Ascending aorta (tissue), 2 donors: ENCODE measurements at regions not wholly inside any gene's neighbourhood (a gene's known extent, or its start where the extent isn't known, plus 50 kb on each side); places are given as distances from the start of the nearest gene placed in this dataset.
"Not testable (repeated sequence)": the region's sequence is repeated elsewhere in the genome, so short reads cannot be mapped to it uniquely, and the experiment has no call there.

Experiments used
- DNase-seq, 2 donors: peaks; one replicate each; pipeline ENCODE4 v3.0.0-alpha.2; 2019; ENCODE audit warnings: low spot score in 2 of 2
- H3K27ac ChIP-seq, 2 donors: fragments of 200-600 bp; sonication (generic); one replicate each; pipeline ENCODE4 v1.5.1; 2016 to 2017; ENCODE audit warnings: mild to moderate bottlenecking in 1 of 2
- H3K27me3 ChIP-seq: fragments of 200-600 bp; sonication (generic); one replicate; pipeline ENCODE4 v1.5.1; 2017
- H3K36me3 ChIP-seq, 2 donors: fragments of 200-600 bp; sonication (generic); one replicate each; pipeline ENCODE4 v1.5.1; 2016
- H3K4me1 ChIP-seq, 2 donors: fragments of 200-600 bp; sonication (generic); one replicate each; pipeline ENCODE4 v1.5.1; 2016 to 2017; ENCODE audit warnings: mild to moderate bottlenecking in 1 of 2
- H3K4me3 ChIP-seq, 2 donors: fragments of 200-600 bp; sonication (generic); one replicate each; pipeline ENCODE4 v1.5.1; 2016 to 2017; ENCODE audit warnings: mild to moderate bottlenecking in 1 of 2
- H3K9me3 ChIP-seq, 2 donors: fragments of 200-600 bp; sonication (generic); one replicate each; pipeline ENCODE4 v1.5.1; 2016
- intact Hi-C: fragments of 100-400 bp; cut with DNase I; formaldehyde crosslinking; loops from one replicate; pipeline ENCODE4 v1.15.1; 2023
- TF ChIP-seq, protein P1 (sequence below), 3 experiments: fragments of 200-600 bp in 2 of 3; fragments of 450-650 bp in 1 of 3; sonication (generic) in 2 of 3; IDR thresholded peaks; one replicate each; pipeline ENCODE4 v1.5.1; 2016 to 2019; ENCODE audit warnings: antibody characterized with exemption in 3 of 3, mild to moderate bottlenecking in 1 of 3, moderate library complexity in 1 of 3

GRCh38 chr18:38756436-38756835 is 1190.8 kb upstream of the CELF4 start:
- DNase-seq, result no peak
- Histone ChIP-seq H3K9me3 (no peaks in the 10 kb centered on the region), H3K4me3 (no peak overlapping the region), H3K27ac (no peak overlapping the region), H3K36me3 (no peaks in the 10 kb centered on the region), H3K27me3 (no peaks in the 10 kb centered on the region), H3K4me1 (no peaks in the 10 kb centered on the region)
- TF ChIP-seq, protein P1, sequence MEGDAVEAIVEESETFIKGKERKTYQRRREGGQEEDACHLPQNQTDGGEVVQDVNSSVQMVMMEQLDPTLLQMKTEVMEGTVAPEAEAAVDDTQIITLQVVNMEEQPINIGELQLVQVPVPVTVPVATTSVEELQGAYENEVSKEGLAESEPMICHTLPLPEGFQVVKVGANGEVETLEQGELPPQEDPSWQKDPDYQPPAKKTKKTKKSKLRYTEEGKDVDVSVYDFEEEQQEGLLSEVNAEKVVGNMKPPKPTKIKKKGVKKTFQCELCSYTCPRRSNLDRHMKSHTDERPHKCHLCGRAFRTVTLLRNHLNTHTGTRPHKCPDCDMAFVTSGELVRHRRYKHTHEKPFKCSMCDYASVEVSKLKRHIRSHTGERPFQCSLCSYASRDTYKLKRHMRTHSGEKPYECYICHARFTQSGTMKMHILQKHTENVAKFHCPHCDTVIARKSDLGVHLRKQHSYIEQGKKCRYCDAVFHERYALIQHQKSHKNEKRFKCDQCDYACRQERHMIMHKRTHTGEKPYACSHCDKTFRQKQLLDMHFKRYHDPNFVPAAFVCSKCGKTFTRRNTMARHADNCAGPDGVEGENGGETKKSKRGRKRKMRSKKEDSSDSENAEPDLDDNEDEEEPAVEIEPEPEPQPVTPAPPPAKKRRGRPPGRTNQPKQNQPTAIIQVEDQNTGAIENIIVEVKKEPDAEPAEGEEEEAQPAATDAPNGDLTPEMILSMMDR (IDR thresholded peaks at IDR 0.05), result no peak
- intact Hi-C loops, result no loop called here

DNA sequence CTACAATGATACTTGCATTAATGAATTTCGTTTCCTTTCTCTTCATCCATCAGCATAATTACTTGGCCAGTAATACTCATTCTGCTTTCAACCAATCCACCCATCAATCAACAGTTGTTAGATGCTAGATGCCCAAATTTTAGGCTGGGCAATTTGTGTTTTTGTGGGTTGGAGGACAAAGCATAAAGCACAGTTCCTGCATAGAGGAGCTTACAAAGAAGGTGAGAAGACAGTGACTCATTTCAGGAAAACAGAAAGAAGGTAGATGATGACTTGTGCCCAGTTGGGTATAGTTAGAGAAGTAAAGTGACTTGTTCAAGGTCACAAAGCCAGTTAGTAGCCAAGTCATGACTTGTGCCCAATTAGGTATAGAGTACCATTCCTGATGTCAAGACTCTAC is 1186.8 kb upstream of the CELF4 start:
- Histone ChIP-seq H3K27ac (no peak overlapping the region), H3K36me3 (no peaks in the 10 kb centered on the region)
- intact Hi-C loops, result no loop called here

DNA sequence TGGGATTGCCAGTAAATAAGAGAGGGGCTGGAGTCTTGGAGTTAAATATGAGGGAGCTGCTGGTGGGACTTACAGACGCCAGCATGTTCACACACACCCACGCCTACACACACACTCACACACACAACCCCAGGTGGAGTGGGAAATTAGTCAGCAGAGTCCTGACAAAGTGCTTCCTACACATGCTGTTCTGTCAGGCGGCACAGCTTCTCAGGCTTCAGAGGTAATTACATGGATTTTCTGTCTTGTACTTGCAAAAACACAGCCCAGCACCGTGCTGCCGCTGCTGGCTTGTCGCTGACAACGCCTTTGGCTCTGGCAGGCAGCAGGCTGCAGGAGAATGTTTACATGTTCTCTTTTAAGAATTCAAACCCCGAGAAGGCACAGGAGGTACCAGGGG is 1186.3 kb upstream of the CELF4 start:
- Histone ChIP-seq H3K4me3 (no peak overlapping the region), H3K9me3 (no peaks in the 10 kb centered on the region), H3K36me3 (no peaks in the 10 kb centered on the region), H3K27ac (no peak overlapping the region), H3K27me3 (no peaks in the 10 kb centered on the region), H3K4me1 (no peaks in the 10 kb centered on the region)
- TF ChIP-seq, protein P1 (IDR thresholded peaks at IDR 0.05), result no peak
- DNase-seq, result no peak
- intact Hi-C loops, result no loop called here

More for the DNA sequence above, 1186.8 kb upstream of the CELF4 start:
- TF ChIP-seq, protein P1 (IDR thresholded peaks at IDR 0.05), result no peak
- H3K4me1 ChIP-seq, result no peaks in the 10 kb centered on the region
- no peak overlapping the region for H3K4me3 ChIP-seq
- no peaks in the 10 kb centered on the region for H3K9me3 ChIP-seq
- H3K27me3 ChIP-seq, result no peaks in the 10 kb centered on the region
- DNase-seq, result no peak

GRCh38 chr18:38751211-38751610 is 1185.6 kb upstream of the CELF4 start:
- intact Hi-C loops, result no loop called here
- no peaks in the 10 kb centered on the region for H3K27me3 ChIP-seq
- no peak overlapping the region for H3K27ac ChIP-seq
- TF ChIP-seq, protein P1 (IDR thresholded peaks at IDR 0.05), result no peak
- H3K4me3 ChIP-seq, result no peak overlapping the region
- H3K36me3 ChIP-seq, result no peaks in the 10 kb centered on the region
- no peaks in the 10 kb centered on the region for H3K9me3 ChIP-seq
- DNase-seq, result no peak
- no peaks in the 10 kb centered on the region for H3K4me1 ChIP-seq

- Histone ChIP-seq H3K27me3 (no peaks in the 10 kb centered on the region), H3K4me3 (no peak overlapping the region), H3K9me3 (no peaks in the 10 kb centered on the region), H3K36me3 (no peaks in the 10 kb centered on the region), H3K27ac (no peak overlapping the region), H3K4me1 (no peaks in the 10 kb centered on the region)
- intact Hi-C loops, result no loop called here
- DNase-seq, result no peak
- TF ChIP-seq, protein P1 (IDR thresholded peaks at IDR 0.05), result no peak
Measured at GRCh38 chr18:38750751-38751150, 1185.2 kb upstream of the CELF4 start.

DNA sequence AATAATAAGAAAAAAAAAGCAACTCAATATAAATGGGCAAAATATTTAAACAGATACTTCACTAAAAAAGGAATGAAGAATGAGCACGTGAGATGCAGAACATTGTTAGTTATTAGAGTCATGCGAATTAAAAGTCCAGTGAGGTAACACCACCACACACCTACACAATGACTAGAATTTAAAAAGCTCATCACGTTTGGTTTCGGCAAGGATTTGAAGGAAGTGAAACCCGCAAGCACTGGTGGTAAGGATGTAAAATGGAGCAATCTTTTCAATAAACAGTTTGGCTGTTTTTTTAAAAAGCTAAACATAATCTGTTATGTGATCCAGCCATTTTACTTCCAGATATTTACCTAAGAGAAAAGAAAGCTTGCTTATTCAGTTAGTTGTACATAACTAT is 1181.6 kb upstream of the CELF4 start:
- Histone ChIP-seq H3K36me3 (no peaks in the 10 kb centered on the region), H3K27me3 (no peaks in the 10 kb centered on the region), H3K9me3 (no peaks in the 10 kb centered on the region), H3K4me3 (no peak overlapping the region), H3K4me1 (no peaks in the 10 kb centered on the region), H3K27ac (no peak overlapping the region)
- intact Hi-C loops, result no loop called here
- DNase-seq, result no peak
- TF ChIP-seq, protein P1 (IDR thresholded peaks at IDR 0.05), result no peak

DNA sequence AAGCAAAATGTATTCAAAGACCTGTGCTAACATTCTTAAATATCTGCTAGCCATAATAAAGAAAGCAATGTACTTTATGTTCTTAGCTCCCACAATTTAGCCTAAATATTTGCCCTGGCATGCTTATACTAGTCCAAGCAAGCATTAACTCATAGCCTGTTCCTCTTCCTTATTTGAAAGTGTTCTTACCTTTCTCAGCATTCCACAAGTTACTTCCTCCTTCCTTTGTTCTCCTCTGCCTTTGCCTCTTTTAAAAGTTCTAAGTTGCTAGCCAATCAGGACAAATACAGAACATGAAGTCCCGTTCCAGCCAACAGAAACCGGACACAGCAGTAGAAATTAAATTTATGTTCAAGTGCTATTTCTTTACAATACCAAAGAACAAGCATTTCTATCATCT is 1154.6 kb upstream of the CELF4 start:
- H3K4me3 ChIP-seq, H3K27me3 ChIP-seq, H3K27ac ChIP-seq, H3K9me3 ChIP-seq, H3K4me1 ChIP-seq, H3K36me3 ChIP-seq, DNase-seq, intact Hi-C loops: not testable (repeated sequence)
